Activated B cell treated with CpG ODN at 0.5 μM for 24 hours (primary cell): ENCODE measurements at regions not wholly inside any gene's neighbourhood (a gene's known extent, or its start where the extent isn't known, plus 50 kb on each side); places are given as distances from the start of the nearest gene placed in this dataset.

Experiments used
- ATAC-seq: fragments of 200-7000 bp; cut with Tn5 transposase; one replicate; pipeline ENCODE4 v1.10.0; 2021; ENCODE audit warnings: low read depth, mild to moderate bottlenecking, moderate library complexity
- CTCF ChIA-PET: fragments of 350-600 bp; sonication (Branson Sonifier 250); formaldehyde crosslinking; loops from one replicate; lab custom pipeline; 2021; ENCODE audit warnings: antibody characterized with exemption; lab: Charles Lee
- POLR2A ChIA-PET: fragments of 350-600 bp; sonication (Branson Sonifier 250); formaldehyde crosslinking; loops from one replicate; lab custom pipeline; 2021; ENCODE audit warnings: antibody characterized with exemption; lab: Charles Lee
- DNase-seq: peaks from one replicate; pipeline ENCODE4 v3.0.0; 2022
- H3K27ac Mint-ChIP-seq: one replicate; pipeline ENCODE4 v1.8.0; 2020; ENCODE audit warnings: mixed read lengths
- H3K27me3 Mint-ChIP-seq: one replicate; pipeline ENCODE4 v1.8.0; 2021; ENCODE audit warnings: mixed read lengths
- H3K36me3 Mint-ChIP-seq: one replicate; pipeline ENCODE4 v1.8.0; 2021; ENCODE audit warnings: low read depth, mixed read lengths
- H3K4me1 Mint-ChIP-seq: one replicate; pipeline ENCODE4 v1.8.0; 2021; ENCODE audit warnings: mixed read lengths
- H3K4me3 Mint-ChIP-seq: one replicate; pipeline ENCODE4 v1.8.0; 2020; ENCODE audit warnings: mild to moderate bottlenecking, mixed read lengths
- H3K9me3 Mint-ChIP-seq: one replicate; pipeline ENCODE4 v1.8.0; 2020; ENCODE audit warnings: mixed read lengths
- CTCF ChIP-seq: fragments of 200-600 bp; IDR thresholded peaks from one replicate; pipeline ENCODE4 v1.8.0; 2022; ENCODE audit warnings: antibody characterized with exemption, mild to moderate bottlenecking
- intact Hi-C: fragments of 100-400 bp; cut with micrococcal nuclease; formaldehyde crosslinking; loops from one replicate; pipeline ENCODE4 v1.15.1; 2024

- no peak for ATAC-seq
- no peak for TF ChIP-seq CTCF
Measured at GRCh38 chr10:110373059-110373458, 68.3 kb upstream of the SMNDC1 start.

DNA sequence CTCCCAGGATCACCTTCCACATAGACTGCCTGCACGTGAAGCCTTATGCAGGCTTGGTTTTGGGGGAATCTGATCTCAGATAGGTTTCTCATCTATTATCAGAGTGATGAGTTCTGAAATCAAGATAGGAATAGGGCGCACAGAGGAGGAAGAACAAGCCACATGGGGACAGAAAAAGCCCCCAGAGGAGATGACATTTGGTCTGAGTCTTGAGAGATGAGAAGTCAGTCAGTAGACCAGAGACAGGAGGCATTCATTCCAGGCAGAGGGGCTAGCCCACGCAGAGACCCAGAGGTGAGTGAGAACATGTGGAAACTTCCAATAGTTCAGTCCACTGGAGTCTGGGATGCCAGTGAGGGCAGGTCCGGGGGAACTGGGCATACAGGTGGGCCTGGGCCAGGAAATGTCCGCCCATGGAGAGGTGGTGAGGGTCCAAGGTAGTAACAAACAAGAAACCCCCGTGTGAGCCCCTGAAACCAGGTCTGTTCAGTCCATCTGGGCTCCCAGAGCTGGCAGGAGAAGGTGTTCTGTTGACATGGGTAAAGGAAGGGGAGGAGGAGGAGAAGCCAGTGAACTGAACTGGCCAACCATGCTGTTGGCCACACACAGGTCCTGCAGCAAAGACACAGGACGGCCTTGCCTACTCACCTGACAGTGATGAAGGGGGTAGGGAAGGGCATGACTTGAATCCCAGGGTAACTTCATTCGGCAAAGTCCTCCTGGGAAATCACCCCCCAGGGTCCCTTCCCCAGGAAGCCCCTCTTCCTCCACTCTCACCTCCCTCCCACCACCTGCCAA is 69.3 kb upstream of the SMNDC1 start:
- ATAC-seq (peak; percentile 42), DNase-seq (no peak)
- ChIA-PET CTCF (no interaction called here), POLR2A (interaction anchor here (0.8 kb wide), 1 partner anchor 17 kb away, joined by 3 read pairs; no protein-coding TSS in a partner anchor)
- Mint-ChIP-seq H3K27ac (peak overlapping the region; percentile 16), H3K4me3 (no peak overlapping the region), H3K9me3 (no peaks in the 10 kb centered on the region), H3K4me1 (peaks cover 20% of the 10 kb centered on the region), H3K36me3 (no peaks in the 10 kb centered on the region), H3K27me3 (peaks cover 3% of the 10 kb centered on the region)
- TF ChIP-seq CTCF, result no peak
- intact Hi-C loops, result loop anchor here (2.0 kb wide), 1 partner anchor 17 kb away; no protein-coding TSS in a partner anchor

More at GRCh38 chr10:110373059-110373458, 68.3 kb upstream of the SMNDC1 start:
- POLR2A ChIA-PET, result interaction anchor here (1.4 to 1.9 kb wide), 3 partner anchors 16 to 41 kb away, joined by 4 to 10 read pairs (median 5); no protein-coding TSS in a partner anchor
- no peak overlapping the region for H3K27ac Mint-ChIP-seq
- no peak for DNase-seq
- H3K4me1 Mint-ChIP-seq, result peaks cover 29% of the 10 kb centered on the region
- intact Hi-C loops, result no loop called here
- H3K9me3 Mint-ChIP-seq, result no peaks in the 10 kb centered on the region
- no peaks in the 10 kb centered on the region for H3K27me3 Mint-ChIP-seq
- H3K36me3 Mint-ChIP-seq, result no peaks in the 10 kb centered on the region
- H3K4me3 Mint-ChIP-seq, result no peak overlapping the region
- CTCF ChIA-PET, result no interaction called here

DNA sequence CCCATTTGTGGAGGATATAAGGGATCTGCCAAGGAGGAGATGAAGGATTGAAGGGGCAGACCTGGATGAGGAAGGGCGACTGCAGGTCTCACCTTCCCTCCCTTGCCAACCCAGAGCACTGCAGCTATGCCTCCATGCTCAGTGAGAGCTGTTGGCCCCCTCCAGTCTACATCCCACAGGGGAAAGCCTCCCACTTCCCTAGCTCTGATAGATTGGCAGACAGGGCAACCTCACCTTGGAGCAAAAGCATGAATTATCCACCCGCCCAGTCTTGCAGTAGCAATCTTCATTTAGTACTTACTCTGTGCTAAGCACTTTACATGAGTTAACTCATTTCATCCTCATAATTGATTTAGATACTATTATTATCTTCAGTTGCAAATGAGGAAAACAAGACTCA is 70.4 kb upstream of the SMNDC1 start:
- ChIA-PET CTCF (no interaction called here), POLR2A (interaction anchor here (0.6 to 1.3 kb wide), 3 partner anchors 9 to 166 kb away, joined by 3 to 8 read pairs (median 4); no protein-coding TSS in a partner anchor)
- ATAC-seq (no peak), DNase-seq (no peak)
- Mint-ChIP-seq H3K4me3 (no peak overlapping the region), H3K27me3 (peaks cover 3% of the 10 kb centered on the region), H3K4me1 (peaks cover 19% of the 10 kb centered on the region), H3K9me3 (no peaks in the 10 kb centered on the region), H3K27ac (no peak overlapping the region), H3K36me3 (no peaks in the 10 kb centered on the region)
- intact Hi-C loops, result loop anchor here (2.0 kb wide), 1 partner anchor 18 kb away; no protein-coding TSS in a partner anchor
- TF ChIP-seq CTCF, result no peak

DNA sequence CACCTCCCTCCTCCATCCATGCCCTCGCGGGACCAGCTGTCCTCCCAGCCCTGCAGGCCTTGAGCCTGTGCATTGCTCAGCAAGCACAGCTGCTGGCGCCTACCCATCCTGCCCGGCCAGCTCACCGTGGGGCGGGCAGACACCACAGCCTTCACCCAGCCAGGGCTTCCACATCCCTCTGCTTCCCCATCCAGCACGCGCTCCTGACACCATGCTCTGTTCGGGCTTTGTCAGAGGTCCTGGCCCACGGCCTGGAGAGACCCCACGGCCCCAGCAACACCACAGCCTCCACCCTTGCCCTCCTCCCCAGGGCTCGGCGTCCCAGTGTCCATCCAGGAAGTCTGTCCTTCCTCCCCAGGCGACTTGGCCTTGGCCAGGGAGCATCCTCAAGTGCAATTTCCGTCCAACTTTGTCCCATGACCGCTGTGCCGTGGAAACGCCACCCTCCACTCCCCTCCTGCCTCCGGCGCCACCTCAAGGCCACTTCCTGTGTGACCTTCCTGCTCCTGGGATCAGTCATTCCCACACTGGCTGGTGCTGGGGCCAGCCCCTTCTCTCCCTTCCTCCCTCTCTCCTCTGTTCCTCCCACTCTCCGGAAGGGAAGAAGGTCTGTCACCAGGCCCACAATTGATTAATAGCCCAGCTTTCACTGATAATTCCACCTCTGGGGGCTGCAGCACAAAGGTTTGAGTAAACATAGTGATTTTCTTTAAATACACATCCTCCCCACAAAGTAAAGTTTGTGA is 71.5 kb upstream of the SMNDC1 start:
- intact Hi-C loops, result no loop called here
- Mint-ChIP-seq H3K4me1 (peaks cover 25% of the 10 kb centered on the region), H3K27me3 (peaks cover 3% of the 10 kb centered on the region), H3K9me3 (no peaks in the 10 kb centered on the region), H3K4me3 (no peak overlapping the region), H3K36me3 (no peaks in the 10 kb centered on the region), H3K27ac (no peak overlapping the region)
- no peak for DNase-seq
- ChIA-PET CTCF (no interaction called here), POLR2A (interaction anchor here (1.3 to 1.4 kb wide), 2 partner anchors 8 to 36 kb away, joined by 3 to 8 read pairs; no protein-coding TSS in a partner anchor)
- no peak for TF ChIP-seq CTCF
- ATAC-seq, result no peak

DNA sequence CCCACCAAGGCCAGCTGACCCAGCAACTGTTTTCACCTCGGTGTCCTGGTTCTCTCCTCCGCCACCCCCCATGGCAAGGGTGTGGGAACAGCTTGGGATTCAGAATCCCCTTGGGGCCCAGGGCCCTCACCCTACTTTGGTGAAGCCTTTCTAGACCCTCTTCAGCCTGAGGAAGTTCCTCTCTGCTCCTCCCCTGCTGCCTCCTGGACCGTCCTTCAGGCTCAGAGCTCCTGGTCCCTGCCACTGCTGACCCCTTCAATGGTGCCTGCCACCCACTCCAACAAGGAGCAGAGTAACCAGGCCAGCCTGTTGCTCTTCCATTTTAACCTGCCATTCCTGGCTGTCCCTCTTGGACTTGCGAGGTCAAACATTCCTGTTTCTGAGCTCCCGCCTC is 72.0 kb upstream of the SMNDC1 start:
- TF ChIP-seq CTCF, result no peak
- CTCF ChIA-PET, result no interaction called here
- Mint-ChIP-seq H3K9me3 (no peaks in the 10 kb centered on the region), H3K36me3 (no peaks in the 10 kb centered on the region), H3K27ac (no peak overlapping the region), H3K27me3 (peaks cover 3% of the 10 kb centered on the region), H3K4me1 (peaks cover 25% of the 10 kb centered on the region), H3K4me3 (no peak overlapping the region)
- POLR2A ChIA-PET, result interaction anchor here (1.4 kb wide), 1 partner anchor 35 kb away, joined by 3 read pairs; no protein-coding TSS in a partner anchor
- DNase-seq (no peak), ATAC-seq (no peak)
- intact Hi-C loops, result no loop called here
